ENCODE measurements at regions not wholly inside any gene's neighbourhood (a gene's known extent, or its start where the extent isn't known, plus 50 kb on each side); places are given as distances from the start of the nearest gene placed in this dataset.

DNA sequence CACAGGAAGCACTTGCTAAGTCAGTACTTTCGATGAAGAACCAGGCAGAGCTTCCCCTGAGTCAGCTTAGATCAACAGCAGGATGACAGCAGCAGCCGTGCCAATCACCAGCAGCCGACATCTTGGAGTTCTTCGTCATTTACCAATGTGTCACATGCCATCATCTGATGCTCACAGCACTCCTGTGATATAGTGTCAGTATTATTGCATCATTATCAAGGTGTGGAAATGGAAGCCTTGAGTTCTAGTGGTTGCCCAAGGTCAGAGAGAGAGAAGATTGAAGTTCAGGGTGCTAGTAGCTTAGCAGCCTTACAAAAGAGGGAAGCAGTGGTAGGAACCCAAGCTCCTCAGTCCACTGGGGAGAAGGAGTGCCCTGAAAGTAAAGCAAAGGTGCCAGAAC lies 331.5 kb downstream of the ZNF536 start:
- no peak for DNase-seq (ENCODE audit: low read depth)
- TF ChIP-seq, protein P1, sequence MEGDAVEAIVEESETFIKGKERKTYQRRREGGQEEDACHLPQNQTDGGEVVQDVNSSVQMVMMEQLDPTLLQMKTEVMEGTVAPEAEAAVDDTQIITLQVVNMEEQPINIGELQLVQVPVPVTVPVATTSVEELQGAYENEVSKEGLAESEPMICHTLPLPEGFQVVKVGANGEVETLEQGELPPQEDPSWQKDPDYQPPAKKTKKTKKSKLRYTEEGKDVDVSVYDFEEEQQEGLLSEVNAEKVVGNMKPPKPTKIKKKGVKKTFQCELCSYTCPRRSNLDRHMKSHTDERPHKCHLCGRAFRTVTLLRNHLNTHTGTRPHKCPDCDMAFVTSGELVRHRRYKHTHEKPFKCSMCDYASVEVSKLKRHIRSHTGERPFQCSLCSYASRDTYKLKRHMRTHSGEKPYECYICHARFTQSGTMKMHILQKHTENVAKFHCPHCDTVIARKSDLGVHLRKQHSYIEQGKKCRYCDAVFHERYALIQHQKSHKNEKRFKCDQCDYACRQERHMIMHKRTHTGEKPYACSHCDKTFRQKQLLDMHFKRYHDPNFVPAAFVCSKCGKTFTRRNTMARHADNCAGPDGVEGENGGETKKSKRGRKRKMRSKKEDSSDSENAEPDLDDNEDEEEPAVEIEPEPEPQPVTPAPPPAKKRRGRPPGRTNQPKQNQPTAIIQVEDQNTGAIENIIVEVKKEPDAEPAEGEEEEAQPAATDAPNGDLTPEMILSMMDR (IDR thresholded peaks at IDR 0.05; ENCODE audit: insufficient read depth, low read depth, low read length): no peak
- no peak overlapping the region for H3K4me3 ChIP-seq (ENCODE audit: low read depth, low read length)

DNA sequence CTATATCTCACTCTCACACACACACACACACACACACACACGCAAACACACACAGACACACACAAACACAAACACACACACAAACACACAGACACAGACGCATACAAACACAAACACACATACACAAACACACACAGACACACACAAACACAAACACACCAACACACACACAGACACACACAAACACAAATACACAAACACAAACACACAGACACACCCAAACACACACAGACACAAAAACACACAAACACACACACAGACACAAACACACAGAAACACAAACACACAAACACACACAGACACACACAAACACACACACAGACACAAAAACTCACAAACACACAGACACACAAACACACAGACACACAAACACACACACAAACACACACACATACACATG lies 329.0 kb downstream of the ZNF536 start:
- DNase-seq (ENCODE audit: low read depth): no peak
- TF ChIP-seq, protein P1 (IDR thresholded peaks at IDR 0.05; ENCODE audit: insufficient read depth, low read depth, low read length): no peak

DNA sequence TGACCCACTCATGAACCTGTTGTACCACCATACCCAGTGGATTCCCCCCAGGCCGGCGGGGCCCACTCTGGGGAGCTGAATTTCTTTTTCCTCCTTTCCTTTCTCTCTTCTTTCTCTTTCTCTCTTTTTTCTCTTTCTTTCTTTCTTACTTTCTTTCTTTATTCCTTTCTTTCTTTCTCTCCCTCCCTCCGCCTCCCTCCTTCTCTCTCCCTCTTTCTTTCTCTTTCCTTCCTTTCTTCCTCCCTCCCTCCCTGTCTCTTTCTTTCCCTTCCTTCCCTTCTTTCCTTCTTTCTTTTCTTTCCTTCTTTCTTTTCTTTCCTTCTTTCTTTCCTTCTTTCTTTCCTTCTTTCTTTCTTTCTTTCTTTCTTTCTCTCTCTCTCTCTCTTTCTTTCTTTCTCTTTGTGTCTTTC lies 327.7 kb downstream of the ZNF536 start:
- TF ChIP-seq, protein P1 (IDR thresholded peaks at IDR 0.05; ENCODE audit: insufficient read depth, low read depth, low read length): no peak
- H3K4me3 ChIP-seq (ENCODE audit: low read depth, low read length): no peak overlapping the region
- no peak for DNase-seq (ENCODE audit: low read depth)

More for the DNA sequence above, 329.0 kb downstream of the ZNF536 start:
- H3K4me3 ChIP-seq (ENCODE audit: low read depth, low read length): no peak overlapping the region

DNA sequence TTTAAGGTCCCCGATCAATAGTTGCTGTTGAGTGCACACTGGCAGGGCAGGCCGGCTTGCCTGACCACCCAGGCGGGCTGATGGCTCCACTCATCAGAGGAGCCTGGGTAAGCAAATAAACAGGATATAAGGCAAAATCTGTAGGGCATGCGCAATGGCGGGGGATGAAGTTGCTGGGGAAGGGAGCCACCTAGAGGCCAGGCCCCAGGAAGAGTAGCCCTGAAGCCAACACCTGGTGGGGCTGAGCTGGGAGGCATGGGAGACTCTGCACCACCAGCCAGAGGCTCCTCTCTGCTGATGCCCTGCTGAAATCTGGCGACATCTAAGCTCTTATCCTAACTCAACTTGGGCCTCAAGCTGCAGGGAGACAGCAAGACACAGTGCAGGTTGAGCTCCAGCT lies 324.3 kb downstream of the ZNF536 start:
- TF ChIP-seq, protein P1 (IDR thresholded peaks at IDR 0.05; ENCODE audit: insufficient read depth, low read depth, low read length): peak; percentile 11
- no peak for DNase-seq (ENCODE audit: low read depth)
- no peak overlapping the region for H3K4me3 ChIP-seq (ENCODE audit: low read depth, low read length)

DNA sequence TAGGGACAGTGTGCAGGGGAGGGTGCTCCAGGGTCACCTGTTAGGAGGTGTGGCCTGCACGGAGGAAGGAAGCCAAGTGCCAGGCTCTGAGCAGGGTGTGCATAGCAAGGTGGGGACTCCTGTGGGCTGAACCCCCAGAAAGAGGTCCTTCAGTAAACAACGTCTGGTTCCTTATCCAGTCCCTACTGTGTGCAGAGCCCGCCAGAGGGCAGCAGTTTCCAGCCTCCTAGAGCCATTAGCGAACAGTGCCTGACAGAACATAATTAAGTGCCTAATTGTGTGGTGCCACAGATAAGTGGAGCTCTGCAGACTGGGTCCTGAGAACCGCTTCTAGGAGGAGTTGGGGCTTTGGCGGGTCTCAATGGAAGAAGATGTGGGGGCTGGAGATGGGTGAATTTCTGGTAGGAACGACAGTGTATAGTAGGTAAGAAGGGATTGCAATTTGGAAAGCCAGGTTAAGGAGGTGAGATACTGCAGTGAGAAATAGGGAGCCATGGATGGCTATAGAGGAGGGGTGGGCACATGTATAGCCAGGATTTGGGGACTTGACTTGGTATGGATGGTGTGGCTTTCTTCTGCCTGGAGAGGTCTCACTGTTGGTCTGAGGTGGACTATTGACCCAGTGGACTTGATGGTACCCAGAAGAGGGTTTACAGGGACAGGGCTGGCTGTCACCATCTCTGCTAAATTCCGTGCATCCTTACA lies 323.1 kb downstream of the ZNF536 start:
- H3K4me3 ChIP-seq (ENCODE audit: low read depth, low read length): no peak overlapping the region
- TF ChIP-seq, protein P1 (IDR thresholded peaks at IDR 0.05; ENCODE audit: insufficient read depth, low read depth, low read length): no peak
- DNase-seq (ENCODE audit: low read depth): no peak

DNA sequence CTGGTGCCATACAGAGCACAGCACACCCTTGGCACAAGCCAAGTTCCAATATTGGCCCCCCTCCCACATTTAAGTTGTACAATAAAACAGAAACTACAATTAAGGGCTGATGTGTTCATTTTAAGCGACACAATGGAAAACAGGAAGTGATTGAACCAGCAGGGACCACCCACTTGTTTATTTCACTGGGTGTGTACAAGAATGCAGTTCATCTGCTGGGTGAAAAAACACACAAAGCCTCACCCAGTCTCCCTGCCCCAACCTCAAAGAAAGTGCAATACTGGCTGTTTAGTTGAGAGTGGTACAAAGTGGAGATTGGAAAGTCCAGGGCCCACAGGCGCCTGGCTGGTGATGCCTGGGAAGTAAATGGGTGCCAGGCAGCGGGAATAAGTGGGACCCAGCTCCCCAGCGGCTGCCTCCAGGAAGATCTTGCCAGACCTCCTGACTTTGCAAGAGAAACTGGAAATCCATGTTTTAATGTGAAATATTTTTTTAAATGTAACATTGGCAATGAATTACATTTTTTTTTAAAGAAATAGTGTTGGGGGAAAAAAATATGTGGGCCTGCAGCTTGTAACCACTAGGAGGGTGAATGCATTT lies 322.1 kb downstream of the ZNF536 start:
- TF ChIP-seq, protein P1 (IDR thresholded peaks at IDR 0.05; ENCODE audit: insufficient read depth, low read depth, low read length): no peak
- H3K4me3 ChIP-seq (ENCODE audit: low read depth, low read length): no peak overlapping the region
- DNase-seq (ENCODE audit: low read depth): no peak

Data from fibroblast of villous mesenchyme (primary cell).